ENCODE measurements at regions not wholly inside any gene's neighbourhood (a gene's known extent, or its start where the extent isn't known, plus 50 kb on each side); places are given as distances from the start of the nearest gene placed in this dataset.
A peak's percentile ranks its signal among the peaks of the same experiment; 100 is the strongest.
"Not testable (repeated sequence)": the region's sequence is repeated elsewhere in the genome, so short reads cannot be mapped to it uniquely, and the experiment has no call there.

DNA sequence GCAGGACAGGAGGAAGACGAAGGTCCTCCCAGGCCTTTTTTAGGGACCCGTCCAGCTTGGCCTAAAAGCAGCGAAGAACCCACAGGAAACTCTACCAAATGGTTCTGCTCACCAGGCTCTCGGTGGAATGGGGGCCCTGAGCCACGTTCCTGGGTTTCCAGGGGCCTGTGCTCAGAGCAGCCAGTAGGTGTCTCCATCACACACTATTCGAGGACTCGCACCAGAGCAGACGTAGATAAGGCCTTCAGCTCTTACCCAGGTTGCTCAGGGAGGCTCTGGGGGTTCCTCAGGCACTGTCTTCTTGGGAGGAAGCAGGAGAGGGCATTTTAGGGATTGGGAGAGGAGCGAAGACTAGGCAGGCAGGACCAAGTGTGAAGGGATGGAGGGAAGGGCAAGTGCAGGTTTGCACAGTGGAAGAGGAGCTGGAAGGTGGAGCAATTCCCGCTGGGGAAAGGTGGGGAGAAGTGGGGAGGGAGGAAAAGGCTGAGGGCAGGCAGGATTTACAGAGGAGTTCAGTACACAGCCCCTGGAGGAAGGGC is 157.1 kb downstream of the RGS9 start:
- TF ChIP-seq, protein P1, sequence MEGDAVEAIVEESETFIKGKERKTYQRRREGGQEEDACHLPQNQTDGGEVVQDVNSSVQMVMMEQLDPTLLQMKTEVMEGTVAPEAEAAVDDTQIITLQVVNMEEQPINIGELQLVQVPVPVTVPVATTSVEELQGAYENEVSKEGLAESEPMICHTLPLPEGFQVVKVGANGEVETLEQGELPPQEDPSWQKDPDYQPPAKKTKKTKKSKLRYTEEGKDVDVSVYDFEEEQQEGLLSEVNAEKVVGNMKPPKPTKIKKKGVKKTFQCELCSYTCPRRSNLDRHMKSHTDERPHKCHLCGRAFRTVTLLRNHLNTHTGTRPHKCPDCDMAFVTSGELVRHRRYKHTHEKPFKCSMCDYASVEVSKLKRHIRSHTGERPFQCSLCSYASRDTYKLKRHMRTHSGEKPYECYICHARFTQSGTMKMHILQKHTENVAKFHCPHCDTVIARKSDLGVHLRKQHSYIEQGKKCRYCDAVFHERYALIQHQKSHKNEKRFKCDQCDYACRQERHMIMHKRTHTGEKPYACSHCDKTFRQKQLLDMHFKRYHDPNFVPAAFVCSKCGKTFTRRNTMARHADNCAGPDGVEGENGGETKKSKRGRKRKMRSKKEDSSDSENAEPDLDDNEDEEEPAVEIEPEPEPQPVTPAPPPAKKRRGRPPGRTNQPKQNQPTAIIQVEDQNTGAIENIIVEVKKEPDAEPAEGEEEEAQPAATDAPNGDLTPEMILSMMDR (conservative IDR thresholded peaks at IDR 0.05; ENCODE audit: low read length): peak; percentile 91
- DNase-seq (ENCODE audit: low read depth): peak; percentile 72
- no peak overlapping the region for H3K4me3 ChIP-seq (ENCODE audit: low read length)

DNA sequence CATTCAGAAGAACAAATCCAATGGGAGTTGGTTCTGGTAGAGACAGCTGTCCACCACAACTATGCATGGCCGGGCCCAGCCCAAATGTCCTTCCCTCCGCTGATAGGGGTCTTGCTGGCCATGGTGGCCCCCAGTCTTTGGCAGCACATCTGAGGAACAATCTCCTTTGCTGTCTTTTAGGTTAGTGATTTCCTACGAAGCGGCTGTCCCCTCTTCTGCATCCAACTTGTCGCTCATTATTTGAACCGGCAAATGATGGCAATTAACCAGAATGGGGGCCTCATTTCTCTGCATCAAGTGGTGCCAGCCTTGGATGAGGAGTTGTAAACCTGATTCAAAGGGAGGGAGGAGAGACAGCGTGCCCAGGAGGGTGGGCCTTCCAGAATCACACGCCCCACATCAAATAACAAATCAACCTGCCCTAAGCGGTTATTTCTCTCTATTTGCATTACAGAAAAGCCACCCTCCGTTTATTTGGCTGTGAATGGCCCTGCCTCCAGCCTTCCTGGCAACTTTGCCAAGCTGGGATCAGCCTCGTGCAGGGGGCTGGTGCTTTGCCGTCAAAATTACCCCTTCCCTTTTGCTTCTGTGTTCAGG is 156.5 kb downstream of the RGS9 start:
- DNase-seq (ENCODE audit: low read depth): no peak
- TF ChIP-seq, protein P1 (conservative IDR thresholded peaks at IDR 0.05; ENCODE audit: low read length): no peak
- no peak overlapping the region for H3K4me3 ChIP-seq (ENCODE audit: low read length)

DNA sequence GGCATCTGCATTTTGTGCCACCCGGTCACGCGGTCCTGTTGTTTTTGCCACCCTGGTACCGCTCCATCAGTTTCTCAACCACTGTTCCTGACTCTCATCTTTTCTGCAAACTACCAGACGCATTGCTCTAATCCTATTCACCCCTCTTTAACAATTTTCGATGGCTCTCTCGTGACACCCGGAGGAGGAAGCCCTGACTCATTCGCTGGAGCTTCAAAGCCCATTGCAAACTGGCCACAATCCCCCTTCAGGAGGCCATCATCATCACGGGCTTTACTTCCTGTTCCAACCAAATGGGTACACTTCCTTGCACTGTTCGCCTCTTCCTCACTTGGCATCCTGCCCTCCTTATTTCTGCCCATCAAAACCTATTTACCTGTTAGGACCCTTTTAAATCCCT is 155.3 kb downstream of the RGS9 start:
- H3K4me3 ChIP-seq (ENCODE audit: low read length): no peak overlapping the region
- DNase-seq (ENCODE audit: low read depth): peak; percentile 13
- TF ChIP-seq, protein P1 (conservative IDR thresholded peaks at IDR 0.05; ENCODE audit: low read length): no peak

DNA sequence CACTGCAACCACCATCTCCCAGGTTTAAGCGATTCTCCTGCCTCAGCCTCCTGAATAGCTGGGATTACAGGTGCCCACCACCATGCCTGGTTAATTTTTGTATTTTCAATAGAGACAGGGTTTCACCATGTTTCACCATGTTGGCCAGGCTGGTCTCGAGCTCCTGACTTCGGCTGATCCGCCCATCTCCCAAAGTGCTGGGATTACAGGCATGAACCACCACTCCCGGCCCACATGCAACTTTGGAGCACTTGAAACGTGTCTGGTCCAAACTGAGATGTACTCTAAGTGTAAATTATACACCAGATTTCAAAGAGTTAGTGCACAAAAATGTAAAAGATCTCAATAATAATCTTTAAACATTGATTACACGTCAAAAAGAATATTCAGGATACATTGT is 154.1 kb downstream of the RGS9 start:
- not testable (repeated sequence) for DNase-seq (ENCODE audit: low read depth); H3K4me3 ChIP-seq (ENCODE audit: low read length)

DNA sequence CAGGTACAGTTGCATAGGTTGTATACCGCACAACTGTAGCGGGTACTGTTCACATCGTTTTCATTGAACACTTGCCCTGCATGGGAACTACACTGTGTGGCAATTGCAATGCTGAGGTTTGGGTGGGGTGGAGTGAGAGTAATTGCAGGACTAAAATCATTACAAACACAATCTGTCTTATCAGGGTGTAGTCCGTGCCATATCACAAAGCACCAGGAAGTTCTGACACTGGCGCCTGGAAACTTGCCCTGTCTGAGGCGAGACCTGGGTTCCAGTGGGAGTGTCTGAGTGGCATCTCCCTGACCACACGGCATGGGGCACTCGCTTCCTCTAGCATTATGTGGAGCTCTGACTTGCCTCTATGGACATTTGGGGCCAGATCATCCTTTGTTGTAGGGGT is 153.4 kb downstream of the RGS9 start:
- H3K4me3 ChIP-seq (ENCODE audit: low read length): no peak overlapping the region
- TF ChIP-seq, protein P1 (conservative IDR thresholded peaks at IDR 0.05; ENCODE audit: low read length): no peak
- no peak for DNase-seq (ENCODE audit: low read depth)

DNA sequence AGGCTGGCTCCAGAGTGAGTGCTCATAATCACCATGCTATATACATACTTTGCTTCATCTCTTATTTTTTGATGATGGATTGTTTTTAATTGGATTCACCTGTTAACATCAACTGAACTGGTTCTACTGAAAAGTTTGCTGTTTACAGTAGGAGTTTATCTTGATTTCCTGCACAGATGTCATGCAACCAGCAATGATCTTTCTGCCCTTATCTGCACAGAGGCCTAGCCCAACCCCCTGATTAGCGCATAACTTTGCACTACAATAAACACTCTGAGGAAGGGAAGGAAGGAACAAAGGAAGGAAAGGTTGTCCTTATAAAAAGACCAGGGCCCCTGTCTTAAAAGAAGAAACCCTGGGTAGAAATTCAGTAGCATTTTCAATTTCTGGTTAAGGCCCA is 152.9 kb downstream of the RGS9 start:
- DNase-seq (ENCODE audit: low read depth): no peak
- TF ChIP-seq, protein P1 (conservative IDR thresholded peaks at IDR 0.05; ENCODE audit: low read length): no peak
- no peak overlapping the region for H3K4me3 ChIP-seq (ENCODE audit: low read length)

DNA sequence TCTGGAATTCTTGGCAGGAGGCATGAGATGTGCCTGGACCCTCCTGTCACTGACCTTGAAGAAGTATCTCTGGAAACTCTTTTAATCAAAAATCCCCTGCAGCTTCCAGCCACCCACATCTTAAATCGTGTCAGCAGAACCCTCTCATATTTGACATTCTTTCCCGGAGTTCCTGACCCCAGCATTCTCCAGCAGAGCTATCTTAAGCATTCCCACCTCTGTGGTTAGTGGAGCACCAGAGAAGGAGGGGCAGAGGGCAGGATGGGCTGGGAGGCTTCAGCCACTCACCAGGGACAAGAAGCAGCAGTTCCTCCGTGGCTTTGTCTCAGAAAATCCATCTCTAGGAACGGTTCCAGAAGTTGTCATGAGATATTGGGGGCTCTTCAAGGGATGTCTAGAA is 149.9 kb downstream of the RGS9 start:
- peak; percentile 76 for DNase-seq (ENCODE audit: low read depth)
- H3K4me3 ChIP-seq (ENCODE audit: low read length): no peak overlapping the region
- TF ChIP-seq, protein P1 (conservative IDR thresholded peaks at IDR 0.05; ENCODE audit: low read length): no peak
